ENCODE measurements at regions not wholly inside any gene's neighbourhood (a gene's known extent, or its start where the extent isn't known, plus 50 kb on each side); places are given as distances from the start of the nearest gene placed in this dataset.

GRCh38 chr1:232335741-232336293 is 294.1 kb downstream of the SIPA1L2 start:
- no peak overlapping the region for H3K4me3 ChIP-seq (ENCODE audit: low read length)
- no peak overlapping the region for H3K27ac ChIP-seq (ENCODE audit: low read length)
- H3K4me2 ChIP-seq (ENCODE audit: low read length): no peak overlapping the region
- no peak overlapping the region for H3K9ac ChIP-seq (ENCODE audit: low read length)
- no peaks in the 10 kb centered on the region for H4K20me1 ChIP-seq (ENCODE audit: insufficient read depth)
- no peaks in the 10 kb centered on the region for H3K79me2 ChIP-seq (replicated peaks; ENCODE audit: insufficient read depth, low read length)
- H3K9me3 ChIP-seq (ENCODE audit: low read length): no peaks in the 10 kb centered on the region
- H2AFZ ChIP-seq (ENCODE audit: low read depth, low read length): no peak overlapping the region
- H3K9me2 ChIP-seq (ENCODE audit: insufficient read depth, low read length): no peaks in the 10 kb centered on the region
- TF ChIP-seq TAF1 (IDR thresholded peaks at IDR 0.05; ENCODE audit: low read depth): no peak
- TF ChIP-seq EP300 (conservative IDR thresholded peaks at IDR 0.05; ENCODE audit: poor library complexity, severe bottlenecking): no peak
- no peak for TF ChIP-seq EZH2 (IDR thresholded peaks at IDR 0.05; ENCODE audit: borderline replicate concordance, insufficient read depth, low read length, poor library complexity, severe bottlenecking)
- TF ChIP-seq POLR2AphosphoS5 (IDR thresholded peaks at IDR 0.05): no peak
- no peak for TF ChIP-seq RAD21 (conservative IDR thresholded peaks at IDR 0.05)
- H3K36me3 ChIP-seq (ENCODE audit: insufficient read depth, low read length): no peaks in the 10 kb centered on the region
- H3F3A ChIP-seq (ENCODE audit: insufficient read depth, low read length, poor library complexity, severe bottlenecking): no peaks in the 10 kb centered on the region
- no peaks in the 10 kb centered on the region for H3K27me3 ChIP-seq (ENCODE audit: insufficient read depth, low read depth, low read length)

GRCh38 chr1:232335261-232335660 is 294.7 kb downstream of the SIPA1L2 start:
- H3K9me2 ChIP-seq (ENCODE audit: insufficient read depth, low read length): no peaks in the 10 kb centered on the region
- H3K79me2 ChIP-seq (replicated peaks; ENCODE audit: insufficient read depth, low read length): no peaks in the 10 kb centered on the region
- no peak overlapping the region for H3K4me2 ChIP-seq (ENCODE audit: low read length)
- H3K9me3 ChIP-seq (ENCODE audit: low read length): no peaks in the 10 kb centered on the region
- H3K36me3 ChIP-seq (ENCODE audit: insufficient read depth, low read length): no peaks in the 10 kb centered on the region
- no peak for TF ChIP-seq EZH2 (IDR thresholded peaks at IDR 0.05; ENCODE audit: borderline replicate concordance, insufficient read depth, low read length, poor library complexity, severe bottlenecking)
- no peak for TF ChIP-seq REST (IDR thresholded peaks at IDR 0.05; ENCODE audit: borderline replicate concordance)
- TF ChIP-seq SMC3 (conservative IDR thresholded peaks at IDR 0.05; ENCODE audit: poor library complexity): no peak
- no peak for TF ChIP-seq RAD21 (conservative IDR thresholded peaks at IDR 0.05)
- TF ChIP-seq CTCF (IDR thresholded peaks at IDR 0.05; ENCODE audit: poor library complexity, severe bottlenecking): no peak
- no peak for TF ChIP-seq POLR2AphosphoS5 (IDR thresholded peaks at IDR 0.05)
- no peak for TF ChIP-seq TAF1 (IDR thresholded peaks at IDR 0.05; ENCODE audit: low read depth)
- no peak for TF ChIP-seq EP300 (conservative IDR thresholded peaks at IDR 0.05; ENCODE audit: poor library complexity, severe bottlenecking)
- H3K9ac ChIP-seq (ENCODE audit: low read length): no peak overlapping the region
- H3K27me3 ChIP-seq (ENCODE audit: insufficient read depth, low read depth, low read length): no peaks in the 10 kb centered on the region
- H4K20me1 ChIP-seq (ENCODE audit: insufficient read depth): no peaks in the 10 kb centered on the region
- H3K4me3 ChIP-seq (ENCODE audit: low read length): no peak overlapping the region
- no peak overlapping the region for H2AFZ ChIP-seq (ENCODE audit: low read depth, low read length)
- no peak overlapping the region for H3K27ac ChIP-seq (ENCODE audit: low read length)
- H3F3A ChIP-seq (ENCODE audit: insufficient read depth, low read length, poor library complexity, severe bottlenecking): no peaks in the 10 kb centered on the region

GRCh38 chr1:232334811-232335210 is 295.1 kb downstream of the SIPA1L2 start:
- no peaks in the 10 kb centered on the region for H3K9me3 ChIP-seq (ENCODE audit: low read length)
- no peak overlapping the region for H3K4me3 ChIP-seq (ENCODE audit: low read length)
- H3K36me3 ChIP-seq (ENCODE audit: insufficient read depth, low read length): no peaks in the 10 kb centered on the region
- H4K20me1 ChIP-seq (ENCODE audit: insufficient read depth): no peaks in the 10 kb centered on the region
- H3K27ac ChIP-seq (ENCODE audit: low read length): no peak overlapping the region
- no peak overlapping the region for H3K9ac ChIP-seq (ENCODE audit: low read length)
- no peaks in the 10 kb centered on the region for H3F3A ChIP-seq (ENCODE audit: insufficient read depth, low read length, poor library complexity, severe bottlenecking)
- H3K27me3 ChIP-seq (ENCODE audit: insufficient read depth, low read depth, low read length): no peaks in the 10 kb centered on the region
- no peak overlapping the region for H2AFZ ChIP-seq (ENCODE audit: low read depth, low read length)
- no peaks in the 10 kb centered on the region for H3K9me2 ChIP-seq (ENCODE audit: insufficient read depth, low read length)
- H3K4me2 ChIP-seq (ENCODE audit: low read length): no peak overlapping the region
- TF ChIP-seq EP300 (conservative IDR thresholded peaks at IDR 0.05; ENCODE audit: poor library complexity, severe bottlenecking): no peak
- no peak for TF ChIP-seq EZH2 (IDR thresholded peaks at IDR 0.05; ENCODE audit: borderline replicate concordance, insufficient read depth, low read length, poor library complexity, severe bottlenecking)
- TF ChIP-seq CTCF (IDR thresholded peaks at IDR 0.05; ENCODE audit: poor library complexity, severe bottlenecking): no peak
- TF ChIP-seq MXI1 (conservative IDR thresholded peaks at IDR 0.05; ENCODE audit: poor library complexity, severe bottlenecking): no peak
- TF ChIP-seq REST (IDR thresholded peaks at IDR 0.05; ENCODE audit: borderline replicate concordance): no peak
- TF ChIP-seq RAD21 (conservative IDR thresholded peaks at IDR 0.05): no peak
- TF ChIP-seq SMC3 (conservative IDR thresholded peaks at IDR 0.05; ENCODE audit: poor library complexity): no peak
- no peak for TF ChIP-seq TAF1 (IDR thresholded peaks at IDR 0.05; ENCODE audit: low read depth)
- no peak for TF ChIP-seq POLR2AphosphoS5 (IDR thresholded peaks at IDR 0.05)
- H3K79me2 ChIP-seq (replicated peaks; ENCODE audit: insufficient read depth, low read length): no peaks in the 10 kb centered on the region
